ENCODE measurements at regions not wholly inside any gene's neighbourhood (a gene's known extent, or its start where the extent isn't known, plus 50 kb on each side); places are given as distances from the start of the nearest gene placed in this dataset.

DNA sequence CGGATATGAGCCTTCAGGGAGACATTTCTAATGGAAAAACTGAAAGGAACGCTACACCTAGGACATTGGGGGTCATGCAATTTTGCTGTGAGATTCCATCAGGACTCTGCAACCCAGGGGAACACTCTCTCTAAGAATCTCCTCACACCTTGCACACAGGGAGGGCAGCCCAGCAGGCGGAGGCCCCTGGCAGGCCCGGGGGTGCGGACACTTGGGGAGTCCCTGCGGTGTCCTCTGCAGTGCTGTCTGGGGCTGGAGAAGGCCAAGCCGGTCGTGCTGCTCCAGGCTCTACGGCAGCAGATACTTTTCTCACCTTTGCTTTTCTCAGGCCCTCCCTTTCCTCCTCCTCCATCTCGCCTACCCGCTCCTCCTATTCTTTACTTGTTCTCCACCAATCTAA lies 54.7 kb upstream of the FAM110C start:
- no peak for TF ChIP-seq RAD21 (IDR thresholded peaks at IDR 0.05; ENCODE audit: low read depth)
- no peak for TF ChIP-seq TAF1 (IDR thresholded peaks at IDR 0.05; ENCODE audit: low read depth)
- TF ChIP-seq, protein P1, sequence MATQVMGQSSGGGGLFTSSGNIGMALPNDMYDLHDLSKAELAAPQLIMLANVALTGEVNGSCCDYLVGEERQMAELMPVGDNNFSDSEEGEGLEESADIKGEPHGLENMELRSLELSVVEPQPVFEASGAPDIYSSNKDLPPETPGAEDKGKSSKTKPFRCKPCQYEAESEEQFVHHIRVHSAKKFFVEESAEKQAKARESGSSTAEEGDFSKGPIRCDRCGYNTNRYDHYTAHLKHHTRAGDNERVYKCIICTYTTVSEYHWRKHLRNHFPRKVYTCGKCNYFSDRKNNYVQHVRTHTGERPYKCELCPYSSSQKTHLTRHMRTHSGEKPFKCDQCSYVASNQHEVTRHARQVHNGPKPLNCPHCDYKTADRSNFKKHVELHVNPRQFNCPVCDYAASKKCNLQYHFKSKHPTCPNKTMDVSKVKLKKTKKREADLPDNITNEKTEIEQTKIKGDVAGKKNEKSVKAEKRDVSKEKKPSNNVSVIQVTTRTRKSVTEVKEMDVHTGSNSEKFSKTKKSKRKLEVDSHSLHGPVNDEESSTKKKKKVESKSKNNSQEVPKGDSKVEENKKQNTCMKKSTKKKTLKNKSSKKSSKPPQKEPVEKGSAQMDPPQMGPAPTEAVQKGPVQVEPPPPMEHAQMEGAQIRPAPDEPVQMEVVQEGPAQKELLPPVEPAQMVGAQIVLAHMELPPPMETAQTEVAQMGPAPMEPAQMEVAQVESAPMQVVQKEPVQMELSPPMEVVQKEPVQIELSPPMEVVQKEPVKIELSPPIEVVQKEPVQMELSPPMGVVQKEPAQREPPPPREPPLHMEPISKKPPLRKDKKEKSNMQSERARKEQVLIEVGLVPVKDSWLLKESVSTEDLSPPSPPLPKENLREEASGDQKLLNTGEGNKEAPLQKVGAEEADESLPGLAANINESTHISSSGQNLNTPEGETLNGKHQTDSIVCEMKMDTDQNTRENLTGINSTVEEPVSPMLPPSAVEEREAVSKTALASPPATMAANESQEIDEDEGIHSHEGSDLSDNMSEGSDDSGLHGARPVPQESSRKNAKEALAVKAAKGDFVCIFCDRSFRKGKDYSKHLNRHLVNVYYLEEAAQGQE (IDR thresholded peaks at IDR 0.05; ENCODE audit: low read depth), result no peak
